ENCODE measurements at regions not wholly inside any gene's neighbourhood (a gene's known extent, or its start where the extent isn't known, plus 50 kb on each side); places are given as distances from the start of the nearest gene placed in this dataset.

- no peak overlapping the region for H3K27ac Mint-ChIP-seq
- no peaks in the 10 kb centered on the region for H3K4me1 Mint-ChIP-seq (ENCODE audit: low read depth)
- peaks cover 15% of the 10 kb centered on the region for H3K27me3 Mint-ChIP-seq
- intact Hi-C loops (cut with micrococcal nuclease) = no loop called here
- POLR2A ChIA-PET = no interaction called here
- CTCF ChIA-PET = no interaction called here
- no peak overlapping the region for H3K4me3 Mint-ChIP-seq
- H3K36me3 Mint-ChIP-seq = no peaks in the 10 kb centered on the region
- H3K9me3 Mint-ChIP-seq = no peaks in the 10 kb centered on the region
- no peak for DNase-seq
Observed at GRCh38 chr1:38327559-38327973, 281.0 kb upstream of the POU3F1 start.

GRCh38 chr1:38326856-38327255, 280.3 kb upstream of the POU3F1 start:
- Mint-ChIP-seq H3K4me3 (no peak overlapping the region), H3K27ac (no peak overlapping the region), H3K9me3 (no peaks in the 10 kb centered on the region), H3K4me1 (ENCODE audit: low read depth) (no peaks in the 10 kb centered on the region), H3K36me3 (no peaks in the 10 kb centered on the region), H3K27me3 (peaks cover 18% of the 10 kb centered on the region)
- intact Hi-C loops (cut with micrococcal nuclease) = no loop called here
- POLR2A ChIA-PET = no interaction called here
- DNase-seq = no peak
- CTCF ChIA-PET = no interaction called here

GRCh38 chr1:38326135-38326534, 279.5 kb upstream of the POU3F1 start:
- Mint-ChIP-seq H3K4me3 (no peak overlapping the region), H3K36me3 (no peaks in the 10 kb centered on the region), H3K27me3 (peaks cover 20% of the 10 kb centered on the region), H3K4me1 (ENCODE audit: low read depth) (no peaks in the 10 kb centered on the region), H3K27ac (no peak overlapping the region), H3K9me3 (no peaks in the 10 kb centered on the region)
- intact Hi-C loops (cut with micrococcal nuclease) = no loop called here
- POLR2A ChIA-PET = no interaction called here
- CTCF ChIA-PET = no interaction called here
- no peak for DNase-seq

GRCh38 chr1:38312753-38313152, 266.2 kb upstream of the POU3F1 start:
- no peak for DNase-seq
- H3K4me1 Mint-ChIP-seq (ENCODE audit: low read depth) = no peaks in the 10 kb centered on the region
- no peaks in the 10 kb centered on the region for H3K9me3 Mint-ChIP-seq
- H3K27me3 Mint-ChIP-seq = peaks cover 33% of the 10 kb centered on the region
- CTCF ChIA-PET = no interaction called here
- no peak overlapping the region for H3K4me3 Mint-ChIP-seq
- H3K27ac Mint-ChIP-seq = no peak overlapping the region
- intact Hi-C loops (cut with micrococcal nuclease) = no loop called here
- POLR2A ChIA-PET = no interaction called here
- H3K36me3 Mint-ChIP-seq = no peaks in the 10 kb centered on the region

- DNase-seq = no peak
- Mint-ChIP-seq H3K27ac (no peak overlapping the region), H3K27me3 (peaks cover 31% of the 10 kb centered on the region), H3K4me1 (ENCODE audit: low read depth) (no peaks in the 10 kb centered on the region), H3K9me3 (no peaks in the 10 kb centered on the region), H3K36me3 (no peaks in the 10 kb centered on the region), H3K4me3 (no peak overlapping the region)
- intact Hi-C loops (cut with micrococcal nuclease) = no loop called here
- ChIA-PET POLR2A (no interaction called here), CTCF (no interaction called here)
Observed at GRCh38 chr1:38310079-38310478, 263.5 kb upstream of the POU3F1 start.

- peaks cover 36% of the 10 kb centered on the region for H3K27me3 Mint-ChIP-seq
- CTCF ChIA-PET = no interaction called here
- DNase-seq = no peak
- no peaks in the 10 kb centered on the region for H3K9me3 Mint-ChIP-seq
- H3K4me3 Mint-ChIP-seq = no peak overlapping the region
- POLR2A ChIA-PET = no interaction called here
- no peak overlapping the region for H3K27ac Mint-ChIP-seq
- H3K4me1 Mint-ChIP-seq (ENCODE audit: low read depth) = no peaks in the 10 kb centered on the region
- intact Hi-C loops (cut with micrococcal nuclease) = no loop called here
- H3K36me3 Mint-ChIP-seq = no peaks in the 10 kb centered on the region
Observed at GRCh38 chr1:38308780-38309179, 262.2 kb upstream of the POU3F1 start.

GRCh38 chr1:38305666-38306065, 259.1 kb upstream of the POU3F1 start:
- intact Hi-C loops (cut with micrococcal nuclease) = no loop called here

GRCh38 chr1:38303843-38304242, 257.2 kb upstream of the POU3F1 start:
- ChIA-PET POLR2A (no interaction called here), CTCF (no interaction called here)
- Mint-ChIP-seq H3K36me3 (no peaks in the 10 kb centered on the region), H3K27me3 (peaks cover 17% of the 10 kb centered on the region), H3K4me3 (no peak overlapping the region), H3K27ac (no peak overlapping the region), H3K9me3 (no peaks in the 10 kb centered on the region), H3K4me1 (ENCODE audit: low read depth) (no peaks in the 10 kb centered on the region)
- no peak for DNase-seq
- intact Hi-C loops (cut with micrococcal nuclease) = no loop called here

More at GRCh38 chr1:38305666-38306065, 259.1 kb upstream of the POU3F1 start:
- DNase-seq = no peak
- no peak overlapping the region for H3K4me3 Mint-ChIP-seq
- H3K4me1 Mint-ChIP-seq (ENCODE audit: low read depth) = no peaks in the 10 kb centered on the region
- no peak overlapping the region for H3K27ac Mint-ChIP-seq
- ChIA-PET POLR2A (no interaction called here), CTCF (no interaction called here)
- no peaks in the 10 kb centered on the region for H3K36me3 Mint-ChIP-seq
- H3K9me3 Mint-ChIP-seq = no peaks in the 10 kb centered on the region
- peaks cover 26% of the 10 kb centered on the region for H3K27me3 Mint-ChIP-seq

GRCh38 chr1:38301040-38301439, 254.4 kb upstream of the POU3F1 start:
- Mint-ChIP-seq H3K4me1 (ENCODE audit: low read depth) (no peaks in the 10 kb centered on the region), H3K27me3 (peaks cover 27% of the 10 kb centered on the region), H3K27ac (no peak overlapping the region), H3K4me3 (no peak overlapping the region), H3K9me3 (no peaks in the 10 kb centered on the region), H3K36me3 (no peaks in the 10 kb centered on the region)
- ChIA-PET POLR2A (no interaction called here), CTCF (no interaction called here)
- intact Hi-C loops (cut with micrococcal nuclease) = no loop called here
- DNase-seq = no peak

- CTCF ChIA-PET = no interaction called here
- Mint-ChIP-seq H3K4me3 (no peak overlapping the region), H3K27me3 (peaks cover 26% of the 10 kb centered on the region), H3K27ac (no peak overlapping the region), H3K4me1 (ENCODE audit: low read depth) (no peaks in the 10 kb centered on the region), H3K36me3 (no peaks in the 10 kb centered on the region), H3K9me3 (no peaks in the 10 kb centered on the region)
- no peak for DNase-seq
- intact Hi-C loops (cut with micrococcal nuclease) = no loop called here
- POLR2A ChIA-PET = no interaction called here
Observed at GRCh38 chr1:38300616-38301015, 254.0 kb upstream of the POU3F1 start.

- Mint-ChIP-seq H3K4me3 (no peak overlapping the region), H3K9me3 (no peaks in the 10 kb centered on the region), H3K27ac (no peak overlapping the region), H3K36me3 (no peaks in the 10 kb centered on the region), H3K27me3 (peaks cover 35% of the 10 kb centered on the region), H3K4me1 (ENCODE audit: low read depth) (no peaks in the 10 kb centered on the region)
- intact Hi-C loops (cut with micrococcal nuclease) = no loop called here
- no peak for DNase-seq
- CTCF ChIA-PET = no interaction called here
- POLR2A ChIA-PET = no interaction called here
Observed at GRCh38 chr1:38297842-38298241, 251.2 kb upstream of the POU3F1 start.

GRCh38 chr1:38297246-38297645, 250.7 kb upstream of the POU3F1 start:
- POLR2A ChIA-PET = no interaction called here
- intact Hi-C loops (cut with micrococcal nuclease) = no loop called here
- Mint-ChIP-seq H3K4me1 (ENCODE audit: low read depth) (no peaks in the 10 kb centered on the region), H3K4me3 (no peak overlapping the region), H3K36me3 (no peaks in the 10 kb centered on the region), H3K9me3 (no peaks in the 10 kb centered on the region), H3K27ac (no peak overlapping the region), H3K27me3 (peaks cover 36% of the 10 kb centered on the region)
- no peak for DNase-seq
- CTCF ChIA-PET = no interaction called here

- ChIA-PET POLR2A (no interaction called here), CTCF (no interaction called here)
- no peak overlapping the region for H3K4me3 Mint-ChIP-seq
- no peaks in the 10 kb centered on the region for H3K9me3 Mint-ChIP-seq
- intact Hi-C loops (cut with micrococcal nuclease) = no loop called here
- DNase-seq = no peak
- H3K4me1 Mint-ChIP-seq (ENCODE audit: low read depth) = no peaks in the 10 kb centered on the region
- peaks cover 37% of the 10 kb centered on the region for H3K27me3 Mint-ChIP-seq
- no peaks in the 10 kb centered on the region for H3K36me3 Mint-ChIP-seq
- no peak overlapping the region for H3K27ac Mint-ChIP-seq
Observed at GRCh38 chr1:38296047-38296446, 249.5 kb upstream of the POU3F1 start.

GRCh38 chr1:38293567-38293966, 247.0 kb upstream of the POU3F1 start:
- ChIA-PET CTCF (no interaction called here), POLR2A (no interaction called here)
- no peak overlapping the region for H3K4me3 Mint-ChIP-seq
- no peaks in the 10 kb centered on the region for H3K4me1 Mint-ChIP-seq (ENCODE audit: low read depth)
- peaks cover 36% of the 10 kb centered on the region for H3K27me3 Mint-ChIP-seq
- no peaks in the 10 kb centered on the region for H3K9me3 Mint-ChIP-seq
- H3K27ac Mint-ChIP-seq = no peak overlapping the region
- intact Hi-C loops (cut with micrococcal nuclease) = no loop called here
- DNase-seq = no peak
- H3K36me3 Mint-ChIP-seq = no peaks in the 10 kb centered on the region

Data from activated CD4-positive, alpha-beta memory T cell treated with anti-CD3 and anti-CD28 coated beads for 36 hours (primary cell).